8988T (cell line): ENCODE measurements at regions not wholly inside any gene's neighbourhood (a gene's known extent, or its start where the extent isn't known, plus 50 kb on each side); places are given as distances from the start of the nearest gene placed in this dataset.

ENCODE experiments used
- DNase-seq: peaks from one replicate; pipeline ENCODE4 v3.0.0; 2011

GRCh38 chr14:71588576-71589215 is 343.5 kb upstream of the RGS6 start:
- no peak for DNase-seq

GRCh38 chr14:71589609-71590008 is 342.6 kb upstream of the RGS6 start:
- DNase-seq, result no peak

- no peak for DNase-seq
Measured at GRCh38 chr14:71590131-71590530, 342.1 kb upstream of the RGS6 start.

DNA sequence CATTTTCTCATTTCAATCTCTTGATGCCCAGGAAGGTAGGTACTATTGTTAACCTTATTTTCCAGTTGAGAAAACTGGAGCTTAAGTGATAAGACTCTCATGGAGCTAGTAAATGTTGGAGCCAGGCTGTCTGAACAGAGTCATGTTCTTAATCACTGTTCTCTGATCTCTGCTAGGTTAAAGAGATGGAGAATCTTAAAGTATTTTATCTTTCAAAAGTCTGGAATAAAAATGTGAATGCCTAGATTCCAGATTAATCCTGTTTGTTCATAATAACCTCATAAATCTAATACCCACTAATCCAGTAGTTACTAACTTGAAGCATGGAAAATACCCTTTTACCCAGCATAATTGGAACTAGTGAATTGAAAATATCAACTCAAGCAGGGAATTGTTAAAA is 341.0 kb upstream of the RGS6 start:
- no peak for DNase-seq

DNA sequence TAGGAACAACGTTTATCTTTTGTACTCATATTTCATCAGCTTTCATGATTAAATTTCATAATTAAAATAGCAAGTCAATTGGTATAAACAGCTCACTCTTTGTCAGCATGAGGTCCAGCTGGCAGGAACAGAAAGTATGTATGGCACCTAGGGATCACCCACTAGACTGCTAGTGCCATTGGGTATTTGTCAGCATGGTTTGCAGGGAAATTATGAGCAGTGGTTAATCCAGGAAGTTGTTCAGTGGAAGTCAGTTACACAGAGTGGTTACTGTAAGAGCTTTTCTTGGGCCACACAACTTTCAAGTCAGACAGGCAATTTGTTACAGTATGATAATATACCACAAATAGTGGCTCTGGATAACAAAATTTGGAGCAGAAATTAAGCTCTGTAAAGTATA is 340.3 kb upstream of the RGS6 start:
- DNase-seq, result no peak

GRCh38 chr14:71592361-71592760 is 339.9 kb upstream of the RGS6 start:
- DNase-seq, result no peak

DNA sequence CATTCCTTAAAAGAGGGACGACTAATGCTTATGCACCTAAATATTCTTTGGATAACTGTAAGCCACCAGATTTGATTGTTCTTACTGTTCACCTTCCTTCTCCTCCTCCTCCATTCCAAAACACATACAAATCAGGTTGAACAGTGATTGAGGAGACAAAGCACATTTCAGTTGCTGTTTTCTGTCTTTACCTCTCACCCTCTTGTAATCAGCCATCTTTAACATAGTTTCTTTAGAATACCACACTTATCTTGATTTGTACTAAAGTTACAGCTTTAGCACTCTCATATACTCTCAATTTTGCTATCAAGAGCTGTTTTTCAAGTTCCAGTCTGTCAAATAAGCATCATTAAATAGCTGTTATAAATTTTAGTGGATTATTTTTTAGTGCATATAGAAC is 338.3 kb upstream of the RGS6 start:
- DNase-seq, result no peak

DNA sequence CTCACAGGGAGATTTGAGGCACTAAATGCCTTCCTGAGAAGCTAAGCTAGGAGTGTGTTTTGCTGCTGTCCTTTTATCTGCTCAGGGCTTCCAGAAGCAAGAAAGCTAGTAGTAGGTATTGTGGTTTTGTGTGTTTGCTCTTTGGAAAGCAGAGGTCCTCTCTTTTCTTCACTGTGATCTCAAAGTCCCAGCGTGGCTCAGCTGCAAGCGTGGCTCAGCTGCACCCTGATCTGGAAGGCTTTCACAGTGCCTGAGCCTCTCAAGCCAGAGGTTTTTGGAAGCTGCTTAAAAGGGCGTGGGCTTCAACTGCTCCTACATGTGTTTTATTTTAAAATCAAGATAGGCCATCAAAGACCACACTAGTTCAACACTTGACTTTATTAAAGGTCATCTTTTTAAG is 337.4 kb upstream of the RGS6 start:
- no peak for DNase-seq

DNA sequence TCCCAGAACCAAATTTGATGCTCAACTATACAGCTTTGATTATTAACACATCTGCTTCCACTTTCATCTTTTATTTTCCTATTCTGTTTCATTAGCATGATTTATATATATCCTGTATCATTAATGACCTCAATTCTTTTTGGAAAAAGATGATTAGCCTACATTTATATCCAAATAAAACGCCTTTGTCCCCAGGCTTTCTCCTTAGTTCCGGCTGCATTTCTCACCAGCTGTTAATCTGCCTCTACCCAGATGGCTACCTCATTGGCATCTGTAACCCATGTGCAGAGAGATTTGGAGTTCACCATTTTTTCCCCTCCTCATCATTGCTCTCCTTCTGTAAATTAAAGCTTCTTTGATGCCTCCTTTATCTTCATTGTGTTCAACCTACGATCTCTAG is 336.8 kb upstream of the RGS6 start:
- DNase-seq, result no peak

DNA sequence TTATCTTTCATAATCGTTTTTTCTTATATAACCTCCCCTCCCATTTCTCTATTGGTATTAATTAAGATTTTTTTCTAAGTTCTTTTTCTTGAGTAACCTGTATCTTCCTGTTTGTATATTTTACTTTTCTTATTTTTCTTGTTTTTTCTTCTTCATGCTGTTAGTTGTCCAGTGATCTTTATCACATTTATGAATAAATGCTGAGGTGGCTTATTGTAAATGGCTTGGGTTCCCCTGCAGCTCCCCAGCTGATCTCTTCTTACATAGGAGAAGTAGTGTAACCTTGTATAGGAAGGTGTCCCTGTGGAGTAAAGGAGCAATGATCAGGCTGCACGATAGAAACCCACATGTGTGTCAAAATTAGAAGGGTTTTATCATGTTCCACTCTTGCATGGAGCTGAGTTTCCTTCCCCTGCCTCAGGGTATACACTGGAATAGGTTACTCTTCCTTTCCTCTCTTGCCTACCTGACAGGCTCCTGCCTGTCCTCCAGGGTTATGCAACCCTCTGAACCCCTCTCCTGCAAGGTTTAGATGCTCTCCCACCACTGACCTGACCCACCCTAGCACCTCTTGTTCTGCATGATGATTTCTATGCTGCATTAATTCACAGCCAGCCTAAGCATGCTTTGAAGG is 334.8 kb upstream of the RGS6 start:
- no peak for DNase-seq

DNA sequence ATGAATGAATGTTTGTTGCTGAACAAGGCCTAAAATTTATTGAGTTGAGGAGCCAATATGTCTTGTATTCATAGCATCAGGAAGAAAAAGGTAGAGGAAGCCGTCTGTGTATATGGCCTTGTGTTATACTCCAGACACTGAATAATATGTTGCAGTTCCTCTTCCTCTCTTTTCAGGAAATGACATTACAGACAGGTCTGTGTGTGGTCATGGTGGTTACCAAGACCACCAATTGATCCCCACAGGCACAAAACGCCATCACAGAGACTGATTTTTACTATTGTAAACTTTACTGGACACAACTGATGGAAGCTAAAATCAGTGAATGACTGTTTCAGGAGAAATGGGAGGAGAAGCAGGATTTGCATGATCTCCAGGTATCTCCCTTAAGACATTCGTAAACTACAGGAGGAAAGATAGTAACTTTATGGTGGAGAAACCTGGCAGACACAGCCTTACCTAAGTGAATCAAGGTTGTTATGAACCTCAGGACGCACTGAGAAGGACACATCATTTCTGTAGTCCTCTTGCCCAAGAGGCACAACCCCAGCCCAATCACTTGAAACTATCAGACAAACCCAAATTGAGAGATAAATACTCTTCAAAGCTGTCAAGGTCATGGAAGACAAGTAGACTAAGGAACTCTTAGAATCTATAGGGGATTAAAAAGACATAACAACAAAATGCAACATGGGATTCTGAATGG is 334.1 kb upstream of the RGS6 start:
- DNase-seq, result no peak

DNA sequence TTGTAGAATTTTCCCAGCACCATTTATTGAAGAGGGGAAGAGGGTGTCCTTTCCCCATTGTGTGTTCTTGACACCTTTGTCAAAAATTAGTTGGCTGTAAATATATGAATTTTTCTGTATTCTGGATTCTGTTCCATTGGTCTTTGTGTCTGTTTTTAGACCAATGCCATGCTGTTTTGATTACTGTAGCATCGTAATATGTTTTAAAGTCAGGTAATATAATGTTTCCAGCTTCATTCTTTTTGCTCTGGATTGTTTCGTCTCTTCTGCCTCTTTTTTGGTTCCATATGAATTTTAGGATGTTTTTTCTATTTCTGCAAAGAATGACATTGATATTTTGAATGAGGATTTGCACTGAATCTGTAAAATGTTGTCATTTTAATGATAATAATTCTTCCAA is 331.9 kb upstream of the RGS6 start:
- no peak for DNase-seq

DNA sequence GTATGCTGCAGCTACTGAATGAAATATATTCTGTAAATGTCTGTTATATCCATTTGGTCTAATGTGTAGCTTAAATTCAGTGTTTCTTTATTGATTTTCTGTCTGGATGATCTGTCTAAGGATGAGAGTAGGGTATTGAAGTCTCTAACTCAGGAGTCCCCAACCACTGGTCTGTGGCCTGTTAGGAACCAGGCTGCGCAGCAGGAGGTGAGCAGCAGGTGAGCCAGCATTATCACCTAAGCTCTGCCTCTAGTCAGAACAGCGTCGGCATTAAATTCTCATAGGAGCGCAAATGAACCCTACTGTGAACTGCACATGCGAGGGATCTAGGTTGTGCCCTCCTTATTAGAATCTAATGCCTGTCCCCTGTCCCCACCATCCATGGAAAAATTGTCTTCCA is 329.7 kb upstream of the RGS6 start:
- no peak for DNase-seq

DNA sequence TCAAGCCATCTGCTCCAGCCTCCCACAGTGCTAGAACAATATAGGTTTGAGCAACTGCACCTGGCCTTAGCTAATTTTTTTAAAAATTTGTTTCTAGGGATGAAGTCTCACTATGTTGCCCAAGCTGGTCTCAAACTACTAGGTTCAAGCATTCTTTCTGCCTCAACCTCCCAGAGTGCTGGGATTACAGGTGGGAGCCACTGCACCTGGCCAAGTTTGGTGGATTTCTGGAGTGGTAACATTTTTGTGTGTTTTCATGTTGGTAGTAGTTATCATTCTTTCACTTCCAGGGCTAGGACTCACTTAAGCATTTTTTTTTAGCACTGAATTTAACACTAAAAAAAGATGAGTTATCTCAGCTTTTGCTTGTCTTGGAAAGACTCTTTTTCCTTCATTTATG is 328.0 kb upstream of the RGS6 start:
- DNase-seq, result no peak

DNA sequence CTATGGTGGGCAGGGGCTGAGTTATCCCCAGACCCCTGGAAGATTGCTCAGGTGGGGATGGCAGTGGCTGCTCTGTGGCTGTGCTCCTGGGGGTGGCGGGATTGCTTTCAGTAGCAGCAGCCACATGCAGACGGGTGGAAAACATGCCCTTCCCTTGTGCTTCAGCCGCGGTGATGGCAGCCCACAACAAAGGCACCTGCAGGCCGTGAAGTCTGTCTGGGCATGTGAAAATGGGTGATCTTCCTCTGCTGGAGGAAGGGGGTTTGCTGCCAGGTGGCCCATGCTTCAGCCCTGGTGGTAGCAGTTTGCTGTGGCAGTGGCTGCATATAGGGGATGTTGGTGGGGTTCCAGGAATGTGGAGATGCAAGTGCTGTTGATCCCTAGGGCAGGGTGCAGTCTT is 326.2 kb upstream of the RGS6 start:
- DNase-seq, result no peak

DNA sequence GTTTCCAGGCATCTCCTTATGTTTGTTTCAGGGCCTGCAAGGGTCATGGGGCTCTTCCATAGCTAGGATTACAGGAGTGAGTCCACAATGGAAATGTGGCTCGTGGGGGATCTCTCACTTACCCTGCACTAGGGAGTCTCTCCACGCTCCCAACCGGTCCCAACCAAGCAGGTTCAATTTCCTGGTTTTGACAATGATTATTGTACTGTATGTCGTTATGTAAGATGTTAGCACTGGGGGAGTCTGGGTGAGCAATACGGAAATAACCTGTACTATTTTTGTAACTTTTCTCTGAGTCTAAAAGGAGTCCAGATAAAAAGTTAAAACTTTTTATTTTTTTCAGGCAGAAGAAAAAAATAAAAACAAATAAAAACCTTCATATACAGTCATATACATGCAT is 325.7 kb upstream of the RGS6 start:
- no peak for DNase-seq

GRCh38 chr14:71607056-71607455 is 325.2 kb upstream of the RGS6 start:
- DNase-seq, result no peak

DNA sequence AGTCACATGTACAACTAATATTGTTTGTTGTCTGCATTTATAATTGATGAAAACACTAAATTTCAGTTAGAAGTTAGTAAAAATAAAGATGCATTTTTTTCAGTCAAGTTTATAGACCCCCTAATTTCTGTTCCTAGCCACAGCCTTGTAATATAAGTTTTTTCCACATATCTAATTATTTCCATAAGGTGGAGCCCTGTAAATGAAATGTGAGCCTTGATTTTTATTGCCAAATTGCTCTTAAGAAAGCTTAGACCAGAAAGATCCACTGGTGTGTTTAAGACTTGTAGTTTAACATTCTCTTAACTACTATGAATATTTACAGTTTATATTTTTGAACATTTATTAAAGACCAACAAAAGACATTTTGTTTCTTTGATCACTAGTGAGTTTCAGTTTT is 322.1 kb upstream of the RGS6 start:
- DNase-seq, result no peak

DNA sequence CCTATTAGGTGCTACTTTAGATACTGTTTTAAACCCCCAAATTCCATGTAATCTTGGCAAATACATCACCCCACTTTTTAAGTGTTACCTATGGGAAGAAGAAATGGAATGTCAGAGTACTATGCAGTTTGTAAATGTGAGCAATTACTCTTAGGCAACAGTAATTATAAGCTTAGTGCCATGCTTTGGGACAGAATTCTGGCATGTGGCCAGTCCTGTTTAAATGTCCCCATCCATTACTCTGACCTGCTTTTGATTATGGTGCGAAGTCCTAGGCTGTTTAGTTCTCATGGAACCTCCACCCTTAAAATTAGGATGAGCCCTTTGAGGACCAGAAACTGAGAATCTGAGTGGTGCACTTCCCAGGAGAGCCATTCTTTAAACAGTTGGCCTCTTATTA is 321.4 kb upstream of the RGS6 start:
- no peak for DNase-seq

GRCh38 chr14:71613168-71613567 is 319.1 kb upstream of the RGS6 start:
- DNase-seq, result no peak

GRCh38 chr14:71616013-71616412 is 316.2 kb upstream of the RGS6 start:
- DNase-seq, result no peak

- no peak for DNase-seq
Measured at GRCh38 chr14:71618047-71618446, 314.2 kb upstream of the RGS6 start.

DNA sequence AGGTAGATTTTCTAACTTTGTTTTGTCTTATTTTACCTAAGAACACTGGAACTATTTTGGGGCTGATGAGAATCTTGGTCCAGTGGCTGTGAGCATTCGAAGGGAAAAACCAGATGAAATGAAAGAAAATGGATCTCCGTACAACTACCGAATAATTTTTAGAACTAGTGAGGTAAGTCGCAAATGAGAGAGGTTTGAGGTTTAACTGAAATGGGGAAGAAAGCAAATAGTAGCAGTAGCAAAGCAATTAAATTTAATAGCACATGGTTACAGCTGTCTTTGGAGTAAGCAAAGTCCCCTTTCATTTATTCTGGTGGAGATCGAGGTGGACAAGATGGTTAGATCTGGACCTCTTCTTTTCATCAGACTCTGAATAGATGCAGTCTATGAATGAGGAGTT is 313.5 kb upstream of the RGS6 start:
- no peak for DNase-seq

DNA sequence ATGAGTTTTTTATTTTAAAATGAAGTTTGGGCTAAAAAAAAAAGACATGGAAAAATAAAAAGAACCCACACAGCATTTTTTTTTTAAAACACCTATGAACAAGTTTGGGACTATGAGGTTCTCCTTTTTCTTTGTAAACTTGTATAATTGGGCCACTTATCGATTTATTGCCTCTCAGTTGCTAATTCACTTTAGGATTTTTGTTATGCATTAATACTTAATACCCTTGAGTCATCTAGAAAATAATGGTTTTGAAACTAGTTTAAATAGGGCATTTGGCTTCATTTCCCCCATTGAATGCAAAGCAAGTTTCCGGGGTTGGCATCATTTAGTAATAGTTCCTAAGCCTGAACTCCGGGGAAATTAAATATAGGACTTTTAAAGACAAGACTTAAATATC is 312.8 kb upstream of the RGS6 start:
- DNase-seq, result no peak

DNA sequence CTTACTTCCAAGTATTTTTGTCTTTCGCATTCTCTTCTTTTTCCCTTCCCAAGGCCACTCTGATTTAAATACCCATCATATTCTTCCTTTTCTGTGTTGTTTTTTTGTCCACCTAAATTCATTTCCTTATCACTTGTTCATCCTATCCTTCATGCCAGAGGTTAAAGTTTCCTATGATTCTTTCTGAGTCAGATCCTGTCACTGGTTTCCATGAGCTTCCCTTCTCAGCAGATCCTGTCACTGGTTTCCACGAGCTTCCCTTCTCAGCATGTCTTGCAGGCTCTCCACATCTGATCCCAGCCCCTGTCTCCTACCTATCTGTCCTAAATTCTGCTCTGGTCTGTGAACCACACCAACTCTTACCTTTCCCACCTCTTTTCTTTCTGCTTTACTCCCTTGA is 311.8 kb upstream of the RGS6 start:
- DNase-seq, result no peak
